Aorta (tissue), 5 donors: ENCODE measurements at regions not wholly inside any gene's neighbourhood (a gene's known extent, or its start where the extent isn't known, plus 50 kb on each side); places are given as distances from the start of the nearest gene placed in this dataset.

Experiments used
- ATAC-seq: fragments of 200-7000 bp; cut with Tn5 transposase; one replicate; pipeline ENCODE4 v1.9.1; 2022; ENCODE audit warnings: moderate library complexity; ENCODE audit not compliant: low FRiP score
- DNase-seq, 2 donors: peaks; one replicate each; pipeline ENCODE4 v3.0.0-alpha.2; 2020
- H3K27ac ChIP-seq, 2 donors: one replicate each; pipeline ENCODE4 v1.5.1; 2013; ENCODE audit warnings: low read length in 2 of 2, mild to moderate bottlenecking in 2 of 2, moderate library complexity in 2 of 2, control low read depth in 1 of 2, inconsistent platforms in 1 of 2, low read depth in 1 of 2
- H3K27me3 ChIP-seq, 2 donors: one replicate each; pipeline ENCODE4 v1.6.1; 2013; ENCODE audit warnings: control low read depth in 1 of 2, low read length in 1 of 2, mild to moderate bottlenecking in 1 of 2, moderate library complexity in 1 of 2; ENCODE audit not compliant: insufficient read depth in 2 of 2, control insufficient read depth in 1 of 2
- H3K36me3 ChIP-seq, 2 donors: one replicate each; pipeline ENCODE4 v1.6.1; 2013; ENCODE audit warnings: control low read depth in 1 of 2, low read length in 1 of 2, mild to moderate bottlenecking in 1 of 2; ENCODE audit not compliant: insufficient read depth in 2 of 2, control insufficient read depth in 1 of 2
- H3K4me1 ChIP-seq, 2 donors: one replicate each; pipeline ENCODE4 v1.6.1; 2013; ENCODE audit warnings: low read length in 2 of 2, control low read depth in 1 of 2, mild to moderate bottlenecking in 1 of 2, moderate library complexity in 1 of 2; ENCODE audit not compliant: insufficient read depth in 2 of 2, control insufficient read depth in 1 of 2
- H3K4me3 ChIP-seq, 2 donors: one replicate each; pipeline ENCODE4 v1.5.1; 2013; ENCODE audit warnings: low read length in 2 of 2, control low read depth in 1 of 2, mild to moderate bottlenecking in 1 of 2
- H3K9me3 ChIP-seq: one replicate; pipeline ENCODE4 v1.6.1; 2013; ENCODE audit warnings: mild to moderate bottlenecking, low read length; ENCODE audit not compliant: control insufficient read depth
- WGBS, 2 donors: extraction: QIAGEN DNeasy Blood & Tissue Kit; methylation state at CpG; one replicate each; pipeline ENCODE4 v1.1.7; 2013; 5-methylcytosine and 5-hydroxymethylcytosine counted together
- intact Hi-C, 2 donors: fragments of 100-400 bp; cut with DNase I; formaldehyde crosslinking; loops; one replicate each; pipeline versions ENCODE4 v1.14.2 to v1.15.0; 2022
- donor health status: healthy with polysubstance abuse.
- donor health status: Bipolar disorder and iron deficiency.
- donor health status: DM: no; HTN: no; CAD: no.
- donor health status: DM: no; HTN: no; CAD: no.
- donor health status: DM: yes; HTN: yes; CAD: no.

DNA sequence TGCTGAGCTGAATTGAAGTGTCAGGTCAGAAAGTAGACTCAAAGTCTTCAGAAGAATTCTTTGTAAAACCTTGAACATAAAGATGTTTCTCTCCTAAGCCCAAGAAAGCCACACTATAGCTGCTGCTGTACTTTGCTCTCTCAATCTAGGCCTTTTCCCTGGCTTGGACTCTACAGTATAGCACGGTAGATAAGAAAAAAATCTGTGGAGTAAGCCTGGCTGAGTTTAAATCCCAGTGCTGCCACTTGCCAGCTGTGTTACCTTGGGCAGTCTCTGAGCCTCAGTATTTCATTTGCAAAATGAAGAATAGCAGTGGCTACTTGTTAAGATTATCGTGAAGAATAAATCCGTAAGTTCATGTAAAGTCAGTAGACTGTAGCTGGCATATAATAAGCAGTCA is 53.3 kb upstream of the UFL1 start:
- Histone ChIP-seq H3K9me3 (no peaks in the 10 kb centered on the region), H3K27me3 (peaks cover 0 to 2% of the 10 kb centered on the region in 2 donors), H3K4me1 (peaks cover 0 to 3% of the 10 kb centered on the region in 2 donors), H3K27ac (no peak overlapping the region), H3K4me3 (no peak overlapping the region), H3K36me3 (no peaks in the 10 kb centered on the region)
- ATAC-seq (no peak), DNase-seq (no peak)
- intact Hi-C loops, result no loop called here
- 1 to 7% methylated on average over 3 of the region's 3 CpGs for WGBS, 2 donors

DNA sequence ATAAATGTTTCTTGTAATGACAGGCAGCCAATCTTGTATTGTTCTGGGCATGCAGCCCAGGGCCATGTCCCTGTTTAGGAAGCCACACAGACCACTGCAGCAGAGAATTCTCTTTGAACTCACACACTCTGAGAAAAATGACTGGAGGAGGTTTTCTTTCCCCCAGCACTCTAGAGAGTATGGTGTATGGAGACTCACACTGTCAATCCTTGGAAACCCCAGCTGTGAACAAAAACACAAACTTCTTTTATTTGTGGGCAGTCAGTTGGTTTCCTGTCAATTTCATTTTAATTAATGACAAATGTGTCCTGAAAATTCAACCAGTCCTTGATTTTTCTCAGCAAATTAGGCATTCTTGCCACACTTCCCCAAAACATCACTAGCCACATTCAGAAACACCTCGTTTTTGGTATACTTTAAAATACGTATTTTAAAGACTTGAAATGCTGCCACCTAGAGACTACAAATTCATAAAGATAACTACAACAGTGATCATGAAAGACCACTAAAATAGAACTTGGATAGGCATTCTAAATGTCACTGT is 52.9 kb upstream of the UFL1 start:
- H3K27ac ChIP-seq, result no peak overlapping the region
- H3K4me3 ChIP-seq, result no peak overlapping the region
- WGBS, 2 donors, result 0% methylated on average over 2 of the region's 2 CpGs
- no peak for DNase-seq
- intact Hi-C loops, result no loop called here
- ATAC-seq, result no peak
- H3K4me1 ChIP-seq, result peaks cover 0 to 3% of the 10 kb centered on the region in 2 donors
- no peaks in the 10 kb centered on the region for H3K9me3 ChIP-seq
- peaks cover 0 to 2% of the 10 kb centered on the region in 2 donors for H3K27me3 ChIP-seq
- no peaks in the 10 kb centered on the region for H3K36me3 ChIP-seq

GRCh38 chr6:96469312-96469711 is 52.3 kb upstream of the UFL1 start:
- H3K9me3 ChIP-seq, result no peaks in the 10 kb centered on the region
- H3K27me3 ChIP-seq, result peaks cover 0 to 2% of the 10 kb centered on the region in 2 donors
- H3K4me1 ChIP-seq, result peaks cover 0 to 3% of the 10 kb centered on the region in 2 donors
- DNase-seq (no peak), ATAC-seq (no peak)
- H3K4me3 ChIP-seq, result no peak overlapping the region
- intact Hi-C loops, result no loop called here
- no peak overlapping the region for H3K27ac ChIP-seq
- WGBS, 2 donors, result 72 to 73% methylated on average over 2 of the region's 2 CpGs
- no peaks in the 10 kb centered on the region for H3K36me3 ChIP-seq

DNA sequence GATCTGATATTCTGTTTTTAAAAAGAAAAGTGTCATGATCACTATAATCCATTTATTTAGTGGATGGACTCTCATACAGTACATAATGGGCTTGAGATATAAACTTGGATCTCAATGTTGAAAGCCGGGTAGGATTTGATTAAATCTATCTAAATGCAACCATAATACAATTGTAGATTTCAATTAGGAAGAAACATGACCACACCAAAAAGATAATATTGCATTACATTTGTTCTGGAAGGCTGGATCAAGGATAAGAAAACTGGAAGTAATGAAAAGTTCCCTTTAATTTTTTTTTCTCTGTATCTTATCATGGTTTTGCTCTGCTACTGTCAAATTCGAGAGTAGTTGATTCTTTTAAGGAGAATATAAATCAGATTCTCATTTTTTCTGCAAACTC is 51.3 kb upstream of the UFL1 start:
- H3K4me1 ChIP-seq, result peaks cover 0 to 3% of the 10 kb centered on the region in 2 donors
- no peaks in the 10 kb centered on the region for H3K36me3 ChIP-seq
- no peak for ATAC-seq
- H3K27me3 ChIP-seq, result peaks cover 0 to 2% of the 10 kb centered on the region in 2 donors
- no peak overlapping the region for H3K27ac ChIP-seq
- WGBS, 2 donors, result 47 to 53% methylated on average over 2 of the region's 2 CpGs
- intact Hi-C loops, result no loop called here
- no peaks in the 10 kb centered on the region for H3K9me3 ChIP-seq
- no peak for DNase-seq
- no peak overlapping the region for H3K4me3 ChIP-seq
